PC-3 (cell line): ENCODE measurements at regions not wholly inside any gene's neighbourhood (a gene's known extent, or its start where the extent isn't known, plus 50 kb on each side); places are given as distances from the start of the nearest gene placed in this dataset.

ENCODE experiments used
- ATAC-seq: fragments of 200-7000 bp; cut with Tn5 transposase; 2 replicates; pipeline ENCODE4 v1.9.1; 2020; ENCODE audit warnings: mild to moderate bottlenecking, moderate library complexity
- BruUV-seq: library from RNA; stranded (reverse); fragments of 400-500 nt; replicated peaks from 2 replicates; lab custom pipeline; 2021; lab: Mats Ljungman, UMichigan
- CTCF ChIA-PET: fragments of 300-600 bp; sonication (Branson Sonifier 250); formaldehyde crosslinking; loops from one replicate; lab custom pipeline; 2022; ENCODE audit warnings: antibody characterized with exemption; lab: Charles Lee
- POLR2A ChIA-PET: fragments of 300-600 bp; sonication (Branson Sonifier 250); formaldehyde crosslinking; loops from one replicate; lab custom pipeline; 2022; ENCODE audit warnings: antibody characterized with exemption; ENCODE audit not compliant: unreplicated experiment; lab: Charles Lee
- DNase-seq: peaks from one replicate; pipeline ENCODE4 v3.0.0-alpha.2; 2015
- H2AFZ ChIP-seq: fragments of 300-600 bp; sonication (generic); 2 replicates; pipeline ENCODE4 v1.6.0; 2016; ENCODE audit warnings: antibody characterized with exemption, low read length
- H3F3A ChIP-seq: fragments of 300-600 bp; sonication (generic); one replicate; pipeline ENCODE4 v1.6.0; 2017; ENCODE audit warnings: antibody characterized with exemption, low read length, control low read depth, mild to moderate bottlenecking; ENCODE audit not compliant: unreplicated experiment
- H3K27ac ChIP-seq: fragments of 300-600 bp; sonication (generic); 2 replicates; pipeline ENCODE4 v1.5.1; 2016; ENCODE audit warnings: mild to moderate bottlenecking, low read length
- H3K27me3 ChIP-seq: fragments of 300-600 bp; sonication (generic); 2 replicates; pipeline ENCODE4 v1.6.1; 2016; ENCODE audit warnings: low read length, mixed read lengths
- H3K36me3 ChIP-seq: fragments of 300-600 bp; sonication (generic); 2 replicates; pipeline ENCODE4 v1.6.1; 2016; ENCODE audit warnings: low read depth, mixed run types, low read length, mixed read lengths
- H3K4me1 ChIP-seq: fragments of 300-600 bp; sonication (generic); 2 replicates; pipeline ENCODE4 v1.5.1; 2016; ENCODE audit warnings: low read length; ENCODE audit not compliant: insufficient read depth
- H3K4me2 ChIP-seq: fragments of 300-600 bp; sonication (generic); 2 replicates; pipeline ENCODE4 v1.6.0; 2016; ENCODE audit warnings: low read length
- H3K4me3 ChIP-seq: fragments of 300-600 bp; sonication (generic); 2 replicates; pipeline ENCODE4 v1.5.1; 2016; ENCODE audit warnings: mild to moderate bottlenecking, low read length, mixed read lengths
- H3K79me2 ChIP-seq: fragments of 300-600 bp; sonication (generic); 2 replicates; pipeline ENCODE4 v1.6.1; 2017; ENCODE audit warnings: low read length, mixed read lengths
- H3K9ac ChIP-seq: fragments of 300-600 bp; sonication (generic); 2 replicates; pipeline ENCODE4 v1.6.0; 2016; ENCODE audit warnings: mild to moderate bottlenecking, low read length
- H3K9me2 ChIP-seq: fragments of 300-600 bp; sonication (generic); replicated peaks from 2 replicates; pipeline ENCODE4 v1.6.1; 2016; ENCODE audit warnings: mixed run types, low read length, mixed read lengths
- H3K9me3 ChIP-seq: fragments of 300-600 bp; sonication (generic); 2 replicates; pipeline ENCODE4 v1.6.1; 2016; ENCODE audit warnings: low read length, mixed read lengths
- H4K20me1 ChIP-seq: fragments of 300-600 bp; sonication (generic); 2 replicates; pipeline ENCODE4 v1.6.1; 2016; ENCODE audit warnings: low read length, mixed read lengths
- EZH2 ChIP-seq: fragments of 300-600 bp; sonication (generic); IDR thresholded peaks from one replicate; pipeline ENCODE4 v1.6.1; 2017; ENCODE audit warnings: antibody characterized with exemption, mild to moderate bottlenecking, low read length; ENCODE audit not compliant: unreplicated experiment
- EZH2phosphoT487 ChIP-seq: fragments of 300-600 bp; sonication (generic); IDR thresholded peaks from 2 replicates; pipeline ENCODE4 v1.6.1; 2018; ENCODE audit warnings: mild to moderate bottlenecking, antibody characterized with exemption, low read length, borderline replicate concordance
- intact Hi-C: fragments of 100-400 bp; cut with micrococcal nuclease; formaldehyde crosslinking; loops from 2 replicates; pipeline ENCODE4 v1.9.0; 2023
- TF ChIP-seq, protein P1 (sequence below): fragments of 300-600 bp; sonication (generic); conservative IDR thresholded peaks from 2 replicates; pipeline ENCODE4 v1.5.1; 2017; ENCODE audit warnings: antibody characterized with exemption, low read depth, mild to moderate bottlenecking, low read length

- CTCF ChIA-PET = no interaction called here
- H2AFZ ChIP-seq = no peak overlapping the region
- no peak for TF ChIP-seq EZH2
- TF ChIP-seq, protein P1, sequence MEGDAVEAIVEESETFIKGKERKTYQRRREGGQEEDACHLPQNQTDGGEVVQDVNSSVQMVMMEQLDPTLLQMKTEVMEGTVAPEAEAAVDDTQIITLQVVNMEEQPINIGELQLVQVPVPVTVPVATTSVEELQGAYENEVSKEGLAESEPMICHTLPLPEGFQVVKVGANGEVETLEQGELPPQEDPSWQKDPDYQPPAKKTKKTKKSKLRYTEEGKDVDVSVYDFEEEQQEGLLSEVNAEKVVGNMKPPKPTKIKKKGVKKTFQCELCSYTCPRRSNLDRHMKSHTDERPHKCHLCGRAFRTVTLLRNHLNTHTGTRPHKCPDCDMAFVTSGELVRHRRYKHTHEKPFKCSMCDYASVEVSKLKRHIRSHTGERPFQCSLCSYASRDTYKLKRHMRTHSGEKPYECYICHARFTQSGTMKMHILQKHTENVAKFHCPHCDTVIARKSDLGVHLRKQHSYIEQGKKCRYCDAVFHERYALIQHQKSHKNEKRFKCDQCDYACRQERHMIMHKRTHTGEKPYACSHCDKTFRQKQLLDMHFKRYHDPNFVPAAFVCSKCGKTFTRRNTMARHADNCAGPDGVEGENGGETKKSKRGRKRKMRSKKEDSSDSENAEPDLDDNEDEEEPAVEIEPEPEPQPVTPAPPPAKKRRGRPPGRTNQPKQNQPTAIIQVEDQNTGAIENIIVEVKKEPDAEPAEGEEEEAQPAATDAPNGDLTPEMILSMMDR = no peak
- no peak for TF ChIP-seq EZH2phosphoT487
- POLR2A ChIA-PET = no interaction called here
- no peaks in the 10 kb centered on the region for H3K27me3 ChIP-seq
- DNase-seq (no peak), ATAC-seq (no peak)
- no peaks in the 10 kb centered on the region for H3K9me2 ChIP-seq
- H3K27ac ChIP-seq = no peak overlapping the region
- intact Hi-C loops = no loop called here
- H3K4me3 ChIP-seq = no peak overlapping the region
- no peaks in the 10 kb centered on the region for H3K36me3 ChIP-seq
- no peak overlapping the region for H3K4me2 ChIP-seq
- H3K4me1 ChIP-seq = peaks cover 1% of the 10 kb centered on the region; the same call in 1 of the 2 replicates
- no peaks in the 10 kb centered on the region for H3K9me3 ChIP-seq
- no peaks in the 10 kb centered on the region for H3F3A ChIP-seq
- BruUV-seq = no TSS peak
- no peaks in the 10 kb centered on the region for H3K79me2 ChIP-seq
- H4K20me1 ChIP-seq = no peaks in the 10 kb centered on the region
- H3K9ac ChIP-seq = no peak overlapping the region
These were observed 98.9 kb upstream of the MAPRE2 start for GRCh38 chr18:34942276-34942675.

DNA sequence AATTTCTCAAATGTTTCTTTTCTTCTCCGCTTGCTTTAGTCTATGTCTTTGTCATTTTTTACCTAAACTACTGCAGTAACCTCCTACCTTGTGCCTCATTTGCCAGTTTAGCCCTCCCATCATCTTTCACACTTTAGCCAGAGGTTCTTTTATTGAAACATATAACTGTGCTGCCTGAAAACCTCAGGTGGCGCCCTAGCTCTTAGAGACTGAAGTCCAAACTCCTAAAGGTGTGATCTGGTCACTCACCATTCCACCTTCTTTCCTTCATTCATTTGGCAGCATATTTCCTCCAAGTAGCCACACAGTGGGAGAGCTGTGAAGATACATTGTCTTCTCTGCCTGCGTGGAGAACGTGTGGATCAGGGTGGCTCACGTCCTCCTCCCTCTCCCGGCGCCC lies 98.2 kb upstream of the MAPRE2 start:
- Histone ChIP-seq H3K79me2 (no peaks in the 10 kb centered on the region), H3K4me1 (peaks cover 8% of the 10 kb centered on the region; the same call in 1 of the 2 replicates), H3K27ac (no peak overlapping the region), H3K9ac (no peak overlapping the region), H3F3A (no peaks in the 10 kb centered on the region), H3K4me2 (no peak overlapping the region), H3K36me3 (no peaks in the 10 kb centered on the region), H3K9me2 (no peaks in the 10 kb centered on the region), H3K4me3 (no peak overlapping the region), H3K9me3 (no peaks in the 10 kb centered on the region), H4K20me1 (no peaks in the 10 kb centered on the region), H3K27me3 (no peaks in the 10 kb centered on the region), H2AFZ (no peak overlapping the region)
- intact Hi-C loops = no loop called here
- no TSS peak for BruUV-seq
- ChIA-PET CTCF (no interaction called here), POLR2A (no interaction called here)
- DNase-seq = no peak
- ATAC-seq = no peak
- TF ChIP-seq EZH2phosphoT487 (no peak), EZH2 (no peak)
- TF ChIP-seq, protein P1 = no peak

- Histone ChIP-seq H3K27me3 (no peaks in the 10 kb centered on the region), H3K36me3 (no peaks in the 10 kb centered on the region), H3K4me1 (peaks cover 9% of the 10 kb centered on the region; the same call in 1 of the 2 replicates), H3K79me2 (no peaks in the 10 kb centered on the region), H3K4me3 (no peak overlapping the region), H4K20me1 (no peaks in the 10 kb centered on the region), H2AFZ (no peak overlapping the region), H3K4me2 (no peak overlapping the region), H3K9me3 (no peaks in the 10 kb centered on the region), H3K9ac (no peak overlapping the region), H3K9me2 (no peaks in the 10 kb centered on the region), H3K27ac (no peak overlapping the region), H3F3A (no peaks in the 10 kb centered on the region)
- intact Hi-C loops = no loop called here
- TF ChIP-seq, protein P1 = no peak
- TF ChIP-seq EZH2phosphoT487 (no peak), EZH2 (no peak)
- BruUV-seq = no TSS peak
- no peak for DNase-seq
- POLR2A ChIA-PET = no interaction called here
- ATAC-seq = no peak
- CTCF ChIA-PET = no interaction called here
These were observed 97.6 kb upstream of the MAPRE2 start for GRCh38 chr18:34943587-34943986.
